NCI-H82 treated with DMSO at 0.1 percent for 48 hours (cell line): ENCODE measurements at regions not wholly inside any gene's neighbourhood (a gene's known extent, or its start where the extent isn't known, plus 50 kb on each side); places are given as distances from the start of the nearest gene placed in this dataset.
"Not testable (repeated sequence)": the region's sequence is repeated elsewhere in the genome, so short reads cannot be mapped to it uniquely, and the experiment has no call there.

Experiments
- DNase-seq: peaks from one replicate; lab custom pipeline; 2025; ENCODE audit not compliant: unreplicated experiment; lab: John Stamatoyannopoulos, UW

GRCh38 chr11:109929308-109929707 is 163.9 kb upstream of the ZC3H12C start:
- no peak for DNase-seq

- DNase-seq: no peak
These were observed 160.1 kb upstream of the ZC3H12C start for GRCh38 chr11:109933126-109933525.

DNA sequence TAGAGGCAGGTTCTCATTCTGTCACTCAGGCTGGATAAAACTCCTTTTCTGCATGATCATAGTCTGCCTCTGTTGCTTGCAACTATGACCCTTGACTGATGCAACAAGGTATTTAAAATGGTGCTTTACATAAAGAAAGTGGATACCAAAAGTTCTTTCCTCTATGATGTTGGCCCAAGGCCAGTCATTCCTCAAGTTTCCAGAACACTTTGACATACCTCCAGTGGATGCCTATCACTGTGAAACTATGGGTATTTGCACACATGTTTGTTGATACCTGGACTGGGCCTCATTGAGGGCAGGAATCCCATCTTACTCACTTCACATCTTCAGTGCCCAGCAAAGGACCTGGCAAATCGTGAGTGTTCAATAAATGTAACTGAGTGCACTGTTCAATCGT is 159.0 kb upstream of the ZC3H12C start:
- no peak for DNase-seq

- DNase-seq: no peak
These were observed 156.5 kb upstream of the ZC3H12C start for GRCh38 chr11:109936661-109937180.

GRCh38 chr11:109937968-109938367 is 155.2 kb upstream of the ZC3H12C start:
- DNase-seq: no peak

- peak; percentile 78 for DNase-seq
These were observed 153.9 kb upstream of the ZC3H12C start for GRCh38 chr11:109939166-109939810.

- DNase-seq: no peak
These were observed 152.4 kb upstream of the ZC3H12C start for GRCh38 chr11:109940816-109941215.

DNA sequence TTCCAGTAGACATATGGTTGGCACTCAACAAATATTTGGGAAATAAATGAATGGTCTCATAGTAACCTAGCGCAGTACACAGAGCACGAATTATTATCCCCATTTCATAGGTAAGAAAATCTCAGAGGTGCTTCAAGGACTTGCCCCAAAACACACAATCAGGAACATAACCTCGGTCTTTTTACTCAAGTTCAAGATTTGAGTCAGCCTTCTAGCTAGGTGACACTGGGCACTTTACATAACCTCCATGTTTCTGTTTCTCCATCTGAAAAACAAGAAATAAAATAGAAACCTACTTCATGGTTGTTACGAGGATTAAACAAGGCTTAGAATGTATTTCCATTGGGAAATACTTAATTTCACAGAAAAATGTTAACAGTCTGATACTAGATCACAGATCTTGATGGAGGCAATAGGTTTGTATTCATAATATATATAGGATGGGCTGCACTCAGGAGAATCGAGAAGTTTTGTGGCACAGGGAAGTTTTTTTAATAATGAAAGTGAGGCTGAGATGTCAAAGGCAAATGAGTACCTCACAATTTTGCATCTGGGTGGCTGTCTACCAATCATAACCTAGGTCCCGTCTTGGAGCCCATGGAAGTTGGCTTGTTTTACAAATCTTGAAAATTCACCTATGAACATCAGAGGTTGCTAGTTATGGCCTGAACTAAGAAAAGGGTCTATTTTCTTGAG is 147.4 kb upstream of the ZC3H12C start:
- DNase-seq: no peak

GRCh38 chr11:109946322-109946846 is 146.8 kb upstream of the ZC3H12C start:
- DNase-seq: peak; percentile 51

GRCh38 chr11:109954534-109954933 is 138.7 kb upstream of the ZC3H12C start:
- no peak for DNase-seq

DNA sequence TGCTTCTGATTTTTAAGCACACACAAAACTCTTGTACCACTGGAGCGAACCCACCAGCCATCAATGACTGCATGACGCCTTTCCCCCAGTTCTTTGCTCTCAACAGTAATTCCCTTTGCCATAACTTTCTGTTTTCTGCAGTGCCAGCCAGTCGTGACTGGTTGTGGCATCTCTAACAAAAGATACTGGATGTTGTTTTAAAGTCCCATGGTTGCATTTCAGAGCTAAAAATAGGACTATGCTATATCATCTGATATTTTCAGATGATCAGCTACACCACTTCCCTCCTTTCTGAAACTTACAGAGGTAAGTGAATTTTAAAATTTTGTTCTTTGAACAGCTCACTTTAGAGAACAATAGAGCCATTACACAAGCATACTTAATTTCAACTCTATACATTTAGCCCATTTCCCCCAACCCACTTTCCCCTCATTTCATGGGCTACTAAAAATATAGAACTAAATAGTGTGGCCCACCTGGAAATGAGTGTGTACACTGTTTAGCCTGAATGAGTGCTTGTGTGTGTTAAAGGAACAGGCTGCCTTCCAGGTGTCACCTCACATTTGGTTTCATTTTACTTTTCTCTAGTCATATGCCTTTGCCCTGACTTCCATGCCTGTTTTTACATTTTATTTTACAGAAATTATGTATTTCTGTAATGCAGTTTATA is 136.9 kb upstream of the ZC3H12C start:
- DNase-seq: no peak

DNA sequence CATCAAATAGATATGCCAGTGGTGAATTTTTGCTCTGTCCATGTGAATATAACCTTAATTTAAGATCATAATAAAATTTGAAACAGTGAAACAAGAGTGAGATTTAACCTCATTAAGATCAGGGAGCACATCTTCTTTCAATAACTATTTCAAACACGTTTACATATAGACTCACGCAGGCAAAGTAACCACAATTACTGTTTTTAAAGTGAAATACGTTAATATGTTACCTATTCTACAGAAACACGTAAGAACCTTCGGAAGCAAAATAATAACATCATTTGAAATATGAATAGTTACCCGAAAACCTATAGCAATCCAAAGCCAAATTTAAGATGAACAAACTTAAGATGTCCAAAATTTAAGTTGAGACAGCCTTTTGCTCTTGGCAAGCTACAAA is 136.2 kb upstream of the ZC3H12C start:
- DNase-seq: no peak

DNA sequence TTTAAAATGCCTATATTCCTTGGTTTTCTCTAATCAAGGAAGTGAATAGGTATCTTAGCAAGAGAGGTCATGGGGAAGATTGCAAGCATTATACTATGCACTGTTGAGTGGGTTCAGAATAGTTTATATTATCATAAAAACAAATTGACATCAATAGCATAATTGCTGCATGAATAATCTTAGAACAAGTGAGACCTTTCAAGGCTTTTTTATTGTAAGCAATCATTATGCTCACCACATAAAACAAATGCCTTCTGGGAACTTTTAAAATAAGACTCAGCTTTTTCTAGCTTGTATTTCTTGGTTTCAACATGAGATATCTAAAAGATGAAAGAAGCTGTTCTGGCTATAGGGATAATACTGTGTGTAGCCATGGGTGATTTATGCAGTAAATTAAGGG is 135.6 kb upstream of the ZC3H12C start:
- DNase-seq: no peak

DNA sequence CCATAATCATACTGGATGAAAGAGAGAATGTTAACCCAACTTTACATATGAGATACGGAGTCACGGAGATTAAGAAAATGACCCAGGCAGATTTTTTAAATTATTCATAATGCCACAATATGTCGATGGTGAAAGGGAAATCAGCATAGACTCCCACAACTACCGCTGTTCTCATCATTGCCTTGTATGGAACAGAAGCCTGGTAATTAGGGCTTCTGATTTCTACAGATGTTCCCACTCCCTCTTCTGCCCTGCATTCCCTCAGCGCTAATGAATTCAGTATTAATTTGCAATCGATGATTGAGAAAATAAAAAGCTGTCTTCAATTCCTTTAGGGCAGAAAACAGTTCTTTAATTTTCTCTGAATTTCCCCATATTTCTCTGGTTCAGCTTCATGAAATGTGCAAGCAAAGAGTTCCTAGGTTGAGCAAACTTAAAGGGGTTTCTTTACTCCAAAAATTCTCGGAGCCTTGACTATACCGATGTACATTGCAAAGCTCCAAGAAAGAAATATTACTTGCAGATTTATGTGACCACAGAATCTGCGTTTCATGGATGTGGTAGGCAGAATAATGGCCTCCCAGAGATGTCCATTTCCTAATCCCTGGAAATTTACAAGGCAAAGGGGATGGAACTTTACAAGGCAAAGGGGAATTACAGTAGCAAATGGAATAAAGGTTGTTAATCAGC is 134.9 kb upstream of the ZC3H12C start:
- DNase-seq: no peak

DNA sequence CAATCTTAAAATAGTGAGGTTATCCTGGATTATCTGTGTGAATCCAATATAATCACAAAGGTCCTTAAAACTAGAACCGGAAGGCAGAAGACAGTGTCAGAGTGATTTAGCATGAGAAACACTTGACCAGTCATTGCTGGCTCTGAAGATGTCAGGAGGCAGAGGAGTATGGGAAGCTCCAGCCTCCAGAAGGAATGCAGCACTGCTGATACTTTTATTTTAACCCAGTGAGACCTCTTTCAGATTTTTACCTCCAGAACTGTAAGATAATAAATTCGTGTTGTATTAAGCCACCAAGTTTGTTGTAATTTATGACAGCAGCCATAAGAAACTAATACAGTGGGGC is 134.4 kb upstream of the ZC3H12C start:
- DNase-seq: peak; percentile 62

GRCh38 chr11:109960831-109961230 is 132.4 kb upstream of the ZC3H12C start:
- DNase-seq: no peak

DNA sequence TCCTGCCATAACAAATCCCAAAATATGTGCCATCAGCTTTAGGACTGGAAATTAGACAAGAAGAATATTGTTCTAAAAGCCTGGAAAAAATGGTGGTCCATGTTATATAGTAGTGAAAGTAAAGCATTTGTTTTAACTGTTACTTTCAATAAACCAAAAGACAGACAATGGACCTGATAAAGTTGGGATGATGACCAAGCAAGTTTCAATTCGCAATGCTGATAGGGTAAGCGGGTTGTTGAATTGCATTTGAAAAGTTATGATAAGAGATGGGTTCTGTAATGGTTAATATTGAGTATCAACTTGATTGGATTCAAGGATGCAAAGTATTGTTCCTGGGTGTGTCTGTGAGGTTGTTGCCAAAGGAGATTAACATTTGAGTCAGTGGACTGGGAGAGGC is 131.9 kb upstream of the ZC3H12C start:
- no peak for DNase-seq

GRCh38 chr11:109963101-109963500 is 130.1 kb upstream of the ZC3H12C start:
- peak; percentile 77 for DNase-seq

- no peak for DNase-seq
These were observed 128.7 kb upstream of the ZC3H12C start for GRCh38 chr11:109964487-109964886.

GRCh38 chr11:109965445-109965844 is 127.7 kb upstream of the ZC3H12C start:
- DNase-seq: not testable (repeated sequence)

- DNase-seq: not testable (repeated sequence)
These were observed 127.3 kb upstream of the ZC3H12C start for GRCh38 chr11:109965926-109966325.
